ENCODE measurements at regions not wholly inside any gene's neighbourhood (a gene's known extent, or its start where the extent isn't known, plus 50 kb on each side); places are given as distances from the start of the nearest gene placed in this dataset.

- intact Hi-C loops (cut with micrococcal nuclease; ENCODE audit: unreplicated experiment): no loop called here
- Histone ChIP-seq H3K4me3 (ENCODE audit: low read depth, low read length) (no peak overlapping the region), H3K36me3 (ENCODE audit: control insufficient read depth, insufficient read depth, low read length) (no peaks in the 10 kb centered on the region), H3K9me3 (no peaks in the 10 kb centered on the region), H3K27me3 (replicated peaks; ENCODE audit: control insufficient read depth, insufficient read depth, low read length) (no peaks in the 10 kb centered on the region), H3K4me1 (no peaks in the 10 kb centered on the region)
- TF ChIP-seq CTCF (IDR thresholded peaks at IDR 0.05; ENCODE audit: insufficient read depth in 1 of 2, low read depth in 1 of 2, low read length in 1 of 2, severe bottlenecking in 1 of 2, unreplicated experiment in 1 of 2): no peak
- POLR2A ChIA-PET: no interaction called here
- H3K4me3 Mint-ChIP-seq (ENCODE audit: unreplicated experiment): no peak overlapping the region
- BruUV-seq (replicated peaks): no TSS peak
- CTCF ChIA-PET: no interaction called here
- H3K9me3 Mint-ChIP-seq (ENCODE audit: unreplicated experiment): no peaks in the 10 kb centered on the region
- H3K4me1 Mint-ChIP-seq (ENCODE audit: low read depth, unreplicated experiment): no peaks in the 10 kb centered on the region
- H3K27ac Mint-ChIP-seq (ENCODE audit: unreplicated experiment): no peak overlapping the region
- no peaks in the 10 kb centered on the region for H3K36me3 Mint-ChIP-seq (ENCODE audit: insufficient read depth, unreplicated experiment)
- DNase-seq: no peak
- no peaks in the 10 kb centered on the region for H3K27me3 Mint-ChIP-seq (ENCODE audit: insufficient read depth, unreplicated experiment)
These were observed 851.8 kb upstream of the NXPH2 start for GRCh38 chr2:139631966-139632365.

GRCh38 chr2:139628931-139629330, 848.7 kb upstream of the NXPH2 start:
- intact Hi-C loops (cut with micrococcal nuclease; ENCODE audit: unreplicated experiment): no loop called here
- TF ChIP-seq CTCF (IDR thresholded peaks at IDR 0.05; ENCODE audit: insufficient read depth in 1 of 2, low read depth in 1 of 2, low read length in 1 of 2, severe bottlenecking in 1 of 2, unreplicated experiment in 1 of 2): no peak
- H3K9me3 ChIP-seq: no peaks in the 10 kb centered on the region
- BruUV-seq (replicated peaks): no TSS peak
- no peaks in the 10 kb centered on the region for H3K4me1 ChIP-seq
- H3K4me3 ChIP-seq (ENCODE audit: low read depth, low read length): no peak overlapping the region
- Mint-ChIP-seq H3K4me1 (ENCODE audit: low read depth, unreplicated experiment) (no peaks in the 10 kb centered on the region), H3K27me3 (ENCODE audit: insufficient read depth, unreplicated experiment) (no peaks in the 10 kb centered on the region), H3K4me3 (ENCODE audit: unreplicated experiment) (no peak overlapping the region), H3K9me3 (ENCODE audit: unreplicated experiment) (no peaks in the 10 kb centered on the region), H3K27ac (ENCODE audit: unreplicated experiment) (no peak overlapping the region), H3K36me3 (ENCODE audit: insufficient read depth, unreplicated experiment) (no peaks in the 10 kb centered on the region)
- ChIA-PET POLR2A (no interaction called here), CTCF (no interaction called here)
- no peaks in the 10 kb centered on the region for H3K27me3 ChIP-seq (replicated peaks; ENCODE audit: control insufficient read depth, insufficient read depth, low read length)
- no peaks in the 10 kb centered on the region for H3K36me3 ChIP-seq (ENCODE audit: control insufficient read depth, insufficient read depth, low read length)
- no peak for DNase-seq

- BruUV-seq (replicated peaks): no TSS peak
- H3K9me3 Mint-ChIP-seq (ENCODE audit: unreplicated experiment): no peaks in the 10 kb centered on the region
- CTCF ChIA-PET: no interaction called here
These were observed 845.9 kb upstream of the NXPH2 start for GRCh38 chr2:139626128-139626527.

More at GRCh38 chr2:139626128-139626527, 845.9 kb upstream of the NXPH2 start:
- Mint-ChIP-seq H3K4me1 (ENCODE audit: low read depth, unreplicated experiment) (no peaks in the 10 kb centered on the region), H3K4me3 (ENCODE audit: unreplicated experiment) (no peak overlapping the region), H3K27me3 (ENCODE audit: insufficient read depth, unreplicated experiment) (no peaks in the 10 kb centered on the region), H3K27ac (ENCODE audit: unreplicated experiment) (no peak overlapping the region), H3K36me3 (ENCODE audit: insufficient read depth, unreplicated experiment) (no peaks in the 10 kb centered on the region)
- no peak for TF ChIP-seq CTCF (IDR thresholded peaks at IDR 0.05; ENCODE audit: insufficient read depth in 1 of 2, low read depth in 1 of 2, low read length in 1 of 2, severe bottlenecking in 1 of 2, unreplicated experiment in 1 of 2)
- Histone ChIP-seq H3K27me3 (replicated peaks; ENCODE audit: control insufficient read depth, insufficient read depth, low read length) (no peaks in the 10 kb centered on the region), H3K36me3 (ENCODE audit: control insufficient read depth, insufficient read depth, low read length) (no peaks in the 10 kb centered on the region), H3K4me1 (no peaks in the 10 kb centered on the region), H3K9me3 (no peaks in the 10 kb centered on the region), H3K4me3 (ENCODE audit: low read depth, low read length) (no peak overlapping the region)
- no peak for DNase-seq
- POLR2A ChIA-PET: no interaction called here
- intact Hi-C loops (cut with micrococcal nuclease; ENCODE audit: unreplicated experiment): no loop called here

Measured in Caco-2 (cell line).